Heart left ventricle (tissue), 13 donors: ENCODE measurements at regions not wholly inside any gene's neighbourhood (a gene's known extent, or its start where the extent isn't known, plus 50 kb on each side); places are given as distances from the start of the nearest gene placed in this dataset.

Experiments used
- CTCF ChIP-seq, 12 donors: fragments of 200-600 bp; sonication (generic) in 4 of 12; IDR thresholded peaks; one replicate each; pipeline versions ENCODE4 v1.5.0 to v1.8.0; 2018 to 2022; ENCODE audit warnings: antibody characterized with exemption in 12 of 12, mild to moderate bottlenecking in 5 of 12
- POLR2A ChIP-seq, 2 donors: fragments of 450-650 bp; IDR thresholded peaks; one replicate each; pipeline ENCODE4 v1.6.1; 2017; ENCODE audit warnings: antibody characterized with exemption in 2 of 2, mild to moderate bottlenecking in 2 of 2, moderate library complexity in 2 of 2
- donor health status: ischemic (EF 13 %, LVEDD 7.1; RV severe dilation, severe dysfunction).
- donor health status: DM: no; HTN: yes; CAD: no.
- donor health status: DM: no; HTN: no; CAD: no.
- donor health status: ischemic (EF 25% LVEDD 6.9; RV normal size, moderate dysfunction).
- donor health status: ischemic (EF 25% LVEDD 5.7; RV mildly dilated, moderate dysfunction).
- donor health status: ischemic (EF 35%, LVEDD 5.7; RV mildly dilated, moderate dysfunction).
- donor health status: nonischemic (EF 11% LVEDD 7.7; RV severe dilation, severe dysfunction).
- donor health status: DM: yes; HTN: yes; CAD: no.
- donor health status: PGD.
- donor health status: ischemic (EF 29% LVEDD 5.4; RV normal size, mild dysfunction).
- donor health status: nonischemic (EF 23%, LVEDD 6.1; RV moderate dilation, normal function).

- TF ChIP-seq CTCF (IDR thresholded peaks at IDR 0.05): no peak
- no peak for TF ChIP-seq POLR2A (IDR thresholded peaks at IDR 0.05)
These were observed 625.4 kb upstream of the SOX9 start for GRCh38 chr17:71495420-71495819.
